ENCODE measurements at regions not wholly inside any gene's neighbourhood (a gene's known extent, or its start where the extent isn't known, plus 50 kb on each side); places are given as distances from the start of the nearest gene placed in this dataset.

DNA sequence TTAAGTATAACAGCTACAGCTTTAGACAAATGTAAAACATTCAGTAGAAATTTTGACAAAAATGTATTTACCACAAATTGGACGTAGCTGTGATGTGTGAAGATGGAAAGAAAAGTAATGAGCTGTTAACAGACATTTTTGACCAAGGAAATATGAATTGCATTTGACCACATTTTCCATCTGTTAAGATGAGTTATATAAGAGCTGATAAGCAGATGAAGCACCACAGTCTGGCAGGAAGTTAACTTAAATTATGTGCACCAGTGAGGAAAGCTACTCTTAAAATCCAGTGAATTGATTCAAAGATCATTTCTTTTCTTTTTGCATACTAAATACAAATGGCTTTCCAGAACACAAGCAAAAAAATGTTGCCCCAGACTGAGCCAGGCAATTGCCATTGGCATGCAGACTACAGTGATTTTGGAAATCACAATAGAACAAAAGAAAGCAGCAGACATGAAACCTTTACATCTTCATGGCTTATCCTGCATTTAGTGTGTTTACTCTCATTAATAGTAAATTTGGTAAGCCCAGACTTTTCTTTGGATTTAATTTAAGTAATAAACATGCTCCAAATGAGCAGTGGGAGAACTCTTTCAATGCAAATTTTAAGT is 493.7 kb downstream of the TMX3 start:
- TF ChIP-seq, protein P1, sequence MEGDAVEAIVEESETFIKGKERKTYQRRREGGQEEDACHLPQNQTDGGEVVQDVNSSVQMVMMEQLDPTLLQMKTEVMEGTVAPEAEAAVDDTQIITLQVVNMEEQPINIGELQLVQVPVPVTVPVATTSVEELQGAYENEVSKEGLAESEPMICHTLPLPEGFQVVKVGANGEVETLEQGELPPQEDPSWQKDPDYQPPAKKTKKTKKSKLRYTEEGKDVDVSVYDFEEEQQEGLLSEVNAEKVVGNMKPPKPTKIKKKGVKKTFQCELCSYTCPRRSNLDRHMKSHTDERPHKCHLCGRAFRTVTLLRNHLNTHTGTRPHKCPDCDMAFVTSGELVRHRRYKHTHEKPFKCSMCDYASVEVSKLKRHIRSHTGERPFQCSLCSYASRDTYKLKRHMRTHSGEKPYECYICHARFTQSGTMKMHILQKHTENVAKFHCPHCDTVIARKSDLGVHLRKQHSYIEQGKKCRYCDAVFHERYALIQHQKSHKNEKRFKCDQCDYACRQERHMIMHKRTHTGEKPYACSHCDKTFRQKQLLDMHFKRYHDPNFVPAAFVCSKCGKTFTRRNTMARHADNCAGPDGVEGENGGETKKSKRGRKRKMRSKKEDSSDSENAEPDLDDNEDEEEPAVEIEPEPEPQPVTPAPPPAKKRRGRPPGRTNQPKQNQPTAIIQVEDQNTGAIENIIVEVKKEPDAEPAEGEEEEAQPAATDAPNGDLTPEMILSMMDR (IDR thresholded peaks at IDR 0.05) = no peak
- TF ChIP-seq POLR2A (IDR thresholded peaks at IDR 0.05) = no peak
